Liver (tissue), 8 donors: ENCODE measurements at regions not wholly inside any gene's neighbourhood (a gene's known extent, or its start where the extent isn't known, plus 50 kb on each side); places are given as distances from the start of the nearest gene placed in this dataset.

Source experiments
- DNase-seq: peaks from one replicate; pipeline ENCODE4 v3.0.0-alpha.2; 2017; ENCODE audit warnings: low spot score
- H3K27ac ChIP-seq, 2 donors: one replicate each; pipeline ENCODE4 v1.7.0; 2013; ENCODE audit warnings: inconsistent platforms in 2 of 2, low read length in 2 of 2, control low read depth in 1 of 2, low read depth in 1 of 2, mild to moderate bottlenecking in 1 of 2
- H3K27me3 ChIP-seq, 4 donors: one replicate each; pipeline versions ENCODE4 v1.6.1 to v1.7.0; 2013; ENCODE audit warnings: low read length in 3 of 4, inconsistent platforms in 1 of 4, mild to moderate bottlenecking in 1 of 4, moderate library complexity in 1 of 4; ENCODE audit not compliant: control insufficient read depth in 4 of 4, insufficient read depth in 4 of 4
- H3K36me3 ChIP-seq, 4 donors: one replicate each; pipeline versions ENCODE4 v1.6.1 to v1.7.0; 2013; ENCODE audit warnings: low read length in 3 of 4, mild to moderate bottlenecking in 3 of 4, low read depth in 1 of 4, moderate library complexity in 1 of 4; ENCODE audit not compliant: control insufficient read depth in 4 of 4, insufficient read depth in 3 of 4
- H3K4me1 ChIP-seq, 4 donors: one replicate each; pipeline versions ENCODE4 v1.6.1 to v1.7.0; 2013; ENCODE audit warnings: low read length in 3 of 4, mild to moderate bottlenecking in 3 of 4, moderate library complexity in 1 of 4; ENCODE audit not compliant: control insufficient read depth in 4 of 4, insufficient read depth in 4 of 4
- H3K4me3 ChIP-seq, 3 donors: one replicate each; pipeline versions ENCODE4 v1.6.1 to v1.7.0; 2013; ENCODE audit warnings: low read length in 3 of 3, control low read depth in 1 of 3, low read depth in 1 of 3, mild to moderate bottlenecking in 1 of 3
- H3K9ac ChIP-seq, 2 donors: one replicate each; pipeline ENCODE4 v1.7.0; 2013; ENCODE audit warnings: low read length in 2 of 2, mild to moderate bottlenecking in 2 of 2, moderate library complexity in 2 of 2, control low read depth in 1 of 2, low read depth in 1 of 2
- H3K9me3 ChIP-seq, 4 donors: one replicate each; pipeline versions ENCODE4 v1.6.1 to v1.7.0; 2013; ENCODE audit warnings: low read length in 3 of 4; ENCODE audit not compliant: control insufficient read depth in 4 of 4
- ATF3 ChIP-seq: IDR thresholded peaks from 2 replicates; pipeline ENCODE4 v1.6.1; 2016; ENCODE audit warnings: antibody characterized with exemption
- CTCF ChIP-seq: fragments of 150-350 bp; IDR thresholded peaks from 2 replicates; pipeline ENCODE4 v1.5.1; 2017; ENCODE audit warnings: improper control_type of control experiment, low read depth, low read length; ENCODE audit not compliant: missing input control
- EGR1 ChIP-seq, 2 donors: IDR thresholded peaks; 2 replicates each; pipeline ENCODE4 v1.6.1; 2016 to 2018; ENCODE audit warnings: antibody characterized with exemption in 2 of 2, low read depth in 2 of 2
- FOXA1 ChIP-seq: IDR thresholded peaks from 2 replicates; pipeline ENCODE4 v1.6.1; 2016; ENCODE audit warnings: antibody characterized with exemption
- GABPA ChIP-seq, 2 donors: IDR thresholded peaks in 1 of 2; conservative IDR thresholded peaks in 1 of 2; 2 replicates each; pipeline ENCODE4 v1.6.1; 2016; ENCODE audit warnings: antibody characterized with exemption in 2 of 2, mild to moderate bottlenecking in 1 of 2, moderate library complexity in 1 of 2
- HNF4A ChIP-seq, 2 donors: conservative IDR thresholded peaks; 2 replicates each; pipeline ENCODE4 v1.6.1; 2016; ENCODE audit warnings: antibody characterized with exemption in 2 of 2, mild to moderate bottlenecking in 2 of 2
- HNF4G ChIP-seq: IDR thresholded peaks from 2 replicates; pipeline ENCODE4 v1.6.1; 2016; ENCODE audit warnings: antibody characterized with exemption
- NR2F2 ChIP-seq: IDR thresholded peaks from 2 replicates; pipeline ENCODE4 v1.6.1; 2016; ENCODE audit warnings: antibody characterized with exemption
- RAD21 ChIP-seq, 2 donors: IDR thresholded peaks; 2 replicates each; pipeline ENCODE4 v1.6.1; 2016; ENCODE audit warnings: antibody characterized with exemption in 2 of 2, mild to moderate bottlenecking in 2 of 2
- RXRA ChIP-seq, 2 donors: IDR thresholded peaks; 2 replicates each; pipeline ENCODE4 v1.6.1; 2017 to 2018; ENCODE audit warnings: antibody characterized with exemption in 2 of 2, mild to moderate bottlenecking in 1 of 2
- SP1 ChIP-seq: IDR thresholded peaks from 2 replicates; pipeline ENCODE4 v1.6.1; 2018; ENCODE audit warnings: antibody characterized with exemption, mild to moderate bottlenecking
- YY1 ChIP-seq: IDR thresholded peaks from 2 replicates; pipeline ENCODE4 v1.6.1; 2016; ENCODE audit warnings: antibody characterized with exemption, mild to moderate bottlenecking
- ZBTB33 ChIP-seq: IDR thresholded peaks from 2 replicates; pipeline ENCODE4 v1.6.1; 2016; ENCODE audit warnings: antibody characterized with exemption
- WGBS: extraction: QIAGEN DNeasy Blood & Tissue Kit; methylation state at CpG from one replicate; pipeline ENCODE4 v1.1.7; 2013; 5-methylcytosine and 5-hydroxymethylcytosine counted together
- donor health status: healthy.
- donor health status: healthy.
- donor health status: healthy.
- donor health status: healthy.
- donor health status: healthy.

- no peak overlapping the region for H3K4me3 ChIP-seq
- no peak for DNase-seq
- TF ChIP-seq ATF3, result no peak
- TF ChIP-seq HNF4G, result no peak
- TF ChIP-seq NR2F2, result no peak
- TF ChIP-seq YY1, result no peak
- TF ChIP-seq FOXA1, result no peak
- no peak for TF ChIP-seq RAD21 (IDR thresholded peaks at IDR 0.05)
- TF ChIP-seq CTCF, result no peak
- TF ChIP-seq HNF4A (conservative IDR thresholded peaks at IDR 0.05), result no peak
- TF ChIP-seq SP1, result no peak
- 76% methylated on average over 8 of the region's 8 CpGs for WGBS
- H3K36me3 ChIP-seq, result no peaks in the 10 kb centered on the region
- no peak overlapping the region for H3K27ac ChIP-seq
- no peaks in the 10 kb centered on the region for H3K4me1 ChIP-seq
- no peaks in the 10 kb centered on the region for H3K9me3 ChIP-seq
- peaks cover 0 to 3% (median 1%) of the 10 kb centered on the region in 4 donors for H3K27me3 ChIP-seq
- no peak overlapping the region for H3K9ac ChIP-seq
Observed at GRCh38 chr6:40695750-40696415, 108.7 kb upstream of the LRFN2 start.

- Histone ChIP-seq H3K4me3 (no peak overlapping the region), H3K27ac (no peak overlapping the region), H3K4me1 (no peaks in the 10 kb centered on the region), H3K36me3 (no peaks in the 10 kb centered on the region), H3K9ac (no peak overlapping the region), H3K9me3 (no peaks in the 10 kb centered on the region), H3K27me3 (peaks cover 0 to 3% (median 1%) of the 10 kb centered on the region in 4 donors)
- no peak for TF ChIP-seq ZBTB33
- no peak for DNase-seq
- 32% methylated on average over 2 of the region's 2 CpGs for WGBS
Observed at GRCh38 chr6:40695114-40695513, 108.0 kb upstream of the LRFN2 start.

- Histone ChIP-seq H3K27me3 (no peaks in the 10 kb centered on the region), H3K9me3 (no peaks in the 10 kb centered on the region), H3K36me3 (no peaks in the 10 kb centered on the region), H3K4me1 (no peaks in the 10 kb centered on the region), H3K27ac (no peak overlapping the region), H3K4me3 (no peak overlapping the region), H3K9ac (no peak overlapping the region)
- no peak for DNase-seq
- TF ChIP-seq GABPA (IDR thresholded peaks at IDR 0.05 in 1 of 2, conservative IDR thresholded peaks at IDR 0.05 in 1 of 2), result no peak
- TF ChIP-seq RXRA (IDR thresholded peaks at IDR 0.05), result no peak
- no peak for TF ChIP-seq EGR1 (IDR thresholded peaks at IDR 0.05; ENCODE audit: low read depth in 2 of 2)
- TF ChIP-seq SP1, result no peak
- no peak for TF ChIP-seq FOXA1
- 84% methylated on average over 3 of the region's 3 CpGs for whole genome bisulfite sequencing
Observed at GRCh38 chr6:40693768-40694167, 106.6 kb upstream of the LRFN2 start.
